ENCODE measurements at regions not wholly inside any gene's neighbourhood (a gene's known extent, or its start where the extent isn't known, plus 50 kb on each side); places are given as distances from the start of the nearest gene placed in this dataset.

GRCh38 chr16:76913046-76913445, 277.9 kb upstream of the MON1B start:
- ATAC-seq: no peak

GRCh38 chr16:76926042-76926441, 264.9 kb upstream of the MON1B start:
- ATAC-seq: no peak

- ATAC-seq: no peak
These were observed 264.4 kb upstream of the MON1B start for GRCh38 chr16:76926595-76926994.

- no peak for ATAC-seq
These were observed 259.8 kb upstream of the MON1B start for GRCh38 chr16:76931186-76931585.

GRCh38 chr16:76932541-76933211, 258.3 kb upstream of the MON1B start:
- peak; percentile 43 to 51 for ATAC-seq

- no peak for ATAC-seq
These were observed 250.7 kb upstream of the MON1B start for GRCh38 chr16:76940251-76940650.

GRCh38 chr16:76941113-76941512, 249.9 kb upstream of the MON1B start:
- no peak for ATAC-seq

GRCh38 chr16:76942089-76942488, 248.9 kb upstream of the MON1B start:
- no peak for ATAC-seq

GRCh38 chr16:76943921-76944320, 247.1 kb upstream of the MON1B start:
- ATAC-seq: no peak

- peak in 1 of 2 donors; percentile 30 for ATAC-seq
These were observed 244.1 kb upstream of the MON1B start for GRCh38 chr16:76946879-76947278.

- ATAC-seq: no peak
These were observed 243.2 kb upstream of the MON1B start for GRCh38 chr16:76947749-76948148.

GRCh38 chr16:76955629-76956028, 235.4 kb upstream of the MON1B start:
- ATAC-seq: no peak

- ATAC-seq: no peak
These were observed 234.6 kb upstream of the MON1B start for GRCh38 chr16:76956394-76956793.

GRCh38 chr16:76956841-76957240, 234.1 kb upstream of the MON1B start:
- ATAC-seq: no peak

GRCh38 chr16:76959166-76959565, 231.8 kb upstream of the MON1B start:
- ATAC-seq: no peak

- no peak for ATAC-seq
These were observed 227.2 kb upstream of the MON1B start for GRCh38 chr16:76963614-76964315.

GRCh38 chr16:76964464-76965154, 226.4 kb upstream of the MON1B start:
- no peak for ATAC-seq

GRCh38 chr16:76970087-76970744, 220.8 kb upstream of the MON1B start:
- no peak for ATAC-seq

- ATAC-seq: no peak
These were observed 220.3 kb upstream of the MON1B start for GRCh38 chr16:76970745-76971099.

GRCh38 chr16:76976101-76976500, 214.9 kb upstream of the MON1B start:
- no peak for ATAC-seq

- no peak for ATAC-seq
These were observed 214.2 kb upstream of the MON1B start for GRCh38 chr16:76976756-76977155.

GRCh38 chr16:76984196-76984595, 206.8 kb upstream of the MON1B start:
- no peak for ATAC-seq

GRCh38 chr16:76985392-76986045, 205.5 kb upstream of the MON1B start:
- ATAC-seq: no peak

Data from activated CD4-positive, CD25-positive, alpha-beta regulatory T cell treated with anti-CD3 and anti-CD28 coated beads, Interleukin-2, amount 50 U/mL, for 24 hours (primary cell).